SH-SY5Y (cell line): ENCODE measurements at regions not wholly inside any gene's neighbourhood (a gene's known extent, or its start where the extent isn't known, plus 50 kb on each side); places are given as distances from the start of the nearest gene placed in this dataset.

Source experiments
- GATA2 ChIP-seq: IDR thresholded peaks from 2 replicates; pipeline ENCODE4 v1.6.1; 2011; ENCODE audit warnings: mild to moderate bottlenecking, low read depth, low read length
- GATA3 ChIP-seq: IDR thresholded peaks from 2 replicates; pipeline ENCODE4 v1.6.1; 2011; ENCODE audit warnings: low read depth, mild to moderate bottlenecking, low read length, moderate library complexity

DNA sequence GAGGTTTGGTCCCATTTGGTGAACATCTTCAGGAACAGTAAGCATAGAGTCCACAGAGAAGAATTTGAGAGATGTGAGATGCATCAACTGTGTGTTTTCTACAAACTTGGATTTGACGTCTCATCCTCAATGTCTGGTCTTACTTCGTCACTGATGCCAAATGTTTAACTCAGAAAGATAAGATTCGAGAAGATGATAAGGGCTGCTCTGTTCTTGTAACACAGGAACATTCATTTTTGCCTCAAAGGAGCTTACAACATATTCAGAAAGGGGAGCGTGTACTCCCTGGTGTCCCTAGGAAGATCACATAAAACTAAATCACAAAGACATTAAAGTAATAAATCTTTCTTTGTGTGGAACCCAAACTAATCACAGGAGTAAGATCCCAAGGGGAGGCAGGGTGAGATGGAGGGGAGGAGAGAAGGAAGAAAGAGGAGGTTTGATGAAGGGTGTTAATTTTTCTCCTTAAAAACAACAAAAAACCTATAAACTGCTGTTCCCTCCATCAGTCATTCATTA is 247.7 kb upstream of the IRS2 start:
- no peak for TF ChIP-seq GATA2
- no peak for TF ChIP-seq GATA3
